ENCODE measurements at regions not wholly inside any gene's neighbourhood (a gene's known extent, or its start where the extent isn't known, plus 50 kb on each side); places are given as distances from the start of the nearest gene placed in this dataset.

DNA sequence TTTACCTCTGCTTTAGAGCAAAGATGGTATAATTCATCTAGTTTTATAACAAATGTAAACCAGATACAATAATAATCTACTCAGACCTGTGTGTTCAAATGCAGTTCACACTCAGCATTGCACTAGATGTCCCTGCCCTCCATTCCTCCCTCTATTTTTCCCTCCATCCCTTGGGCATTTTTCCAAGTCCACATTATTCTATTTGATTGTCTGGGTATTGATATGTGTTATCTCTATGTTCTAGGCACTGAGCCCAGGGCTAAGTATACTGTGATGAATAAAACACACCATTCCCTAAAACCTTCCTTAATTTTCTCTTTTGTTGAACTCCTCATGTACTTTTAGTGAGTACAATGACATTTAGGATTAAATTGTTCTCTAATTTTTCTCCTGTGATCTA lies 66.2 kb upstream of the HMCN1 start:
- TF ChIP-seq, protein P1, sequence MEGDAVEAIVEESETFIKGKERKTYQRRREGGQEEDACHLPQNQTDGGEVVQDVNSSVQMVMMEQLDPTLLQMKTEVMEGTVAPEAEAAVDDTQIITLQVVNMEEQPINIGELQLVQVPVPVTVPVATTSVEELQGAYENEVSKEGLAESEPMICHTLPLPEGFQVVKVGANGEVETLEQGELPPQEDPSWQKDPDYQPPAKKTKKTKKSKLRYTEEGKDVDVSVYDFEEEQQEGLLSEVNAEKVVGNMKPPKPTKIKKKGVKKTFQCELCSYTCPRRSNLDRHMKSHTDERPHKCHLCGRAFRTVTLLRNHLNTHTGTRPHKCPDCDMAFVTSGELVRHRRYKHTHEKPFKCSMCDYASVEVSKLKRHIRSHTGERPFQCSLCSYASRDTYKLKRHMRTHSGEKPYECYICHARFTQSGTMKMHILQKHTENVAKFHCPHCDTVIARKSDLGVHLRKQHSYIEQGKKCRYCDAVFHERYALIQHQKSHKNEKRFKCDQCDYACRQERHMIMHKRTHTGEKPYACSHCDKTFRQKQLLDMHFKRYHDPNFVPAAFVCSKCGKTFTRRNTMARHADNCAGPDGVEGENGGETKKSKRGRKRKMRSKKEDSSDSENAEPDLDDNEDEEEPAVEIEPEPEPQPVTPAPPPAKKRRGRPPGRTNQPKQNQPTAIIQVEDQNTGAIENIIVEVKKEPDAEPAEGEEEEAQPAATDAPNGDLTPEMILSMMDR (IDR thresholded peaks at IDR 0.05; ENCODE audit: low read depth, low read length, poor library complexity, severe bottlenecking): no peak
- no peak for TF ChIP-seq EZH2phosphoT487 (IDR thresholded peaks at IDR 0.05; ENCODE audit: borderline replicate concordance, low read length)
